ENCODE measurements at regions not wholly inside any gene's neighbourhood (a gene's known extent, or its start where the extent isn't known, plus 50 kb on each side); places are given as distances from the start of the nearest gene placed in this dataset.
A peak's percentile ranks its signal among the peaks of the same experiment; 100 is the strongest.

GRCh38 chr15:95957861-95958260 lies 372.6 kb upstream of the NR2F2 start:
- no peaks in the 10 kb centered on the region for H3K4me1 ChIP-seq (ENCODE audit: insufficient read depth)
- Mint-ChIP-seq H3K27me3 (ENCODE audit: insufficient read depth, low read depth, poor library complexity) (peaks cover 3% of the 10 kb centered on the region), H3K4me3 (no peak overlapping the region), H3K36me3 (ENCODE audit: low read depth) (no peaks in the 10 kb centered on the region), H3K27ac (no peak overlapping the region), H3K4me1 (peaks cover 3% of the 10 kb centered on the region; the same call in 2 of the 3 replicates), H3K9me3 (no peaks in the 10 kb centered on the region; the same call in 1 of the 3 replicates)
- no peaks in the 10 kb centered on the region for H3K27me3 ChIP-seq (ENCODE audit: insufficient read depth)
- ATAC-seq (no peak; the same call in 2 of the 3 replicates), DNase-seq (ENCODE audit: low spot score) (no peak)
- peak overlapping the region; percentile 18; the same call in 1 of the 2 replicates for H2AFZ ChIP-seq
- H3K79me2 ChIP-seq (replicated peaks; ENCODE audit: insufficient read depth): no peaks in the 10 kb centered on the region
- TF ChIP-seq EZH2phosphoT487 (IDR thresholded peaks at IDR 0.05; ENCODE audit: unreplicated experiment) (no peak), STAT1 (IDR thresholded peaks at IDR 0.05; ENCODE audit: unreplicated experiment) (no peak), NANOG (IDR thresholded peaks at IDR 0.05; ENCODE audit: borderline replicate concordance) (no peak), ZNF114 (CRISPR knock-in tag; IDR thresholded peaks at IDR 0.05) (no peak), REST (IDR thresholded peaks at IDR 0.05; ENCODE audit: unreplicated experiment) (no peak), JUNB (IDR thresholded peaks at IDR 0.05; ENCODE audit: unreplicated experiment) (no peak), ZNF462 (CRISPR knock-in tag; IDR thresholded peaks at IDR 0.05) (no peak), EZH2 (IDR thresholded peaks at IDR 0.05; ENCODE audit: low read depth, unreplicated experiment) (no peak)
- no peak overlapping the region for H3K27ac ChIP-seq (ENCODE audit: low read depth)
- no peak overlapping the region for H3K4me3 ChIP-seq
- H4K20me1 ChIP-seq (replicated peaks; ENCODE audit: insufficient read depth): no peaks in the 10 kb centered on the region
- no peak overlapping the region for H3K4me2 ChIP-seq
- H3K9me2 ChIP-seq (ENCODE audit: insufficient read depth): 0 out of 2 replicates have a peak, but pooled peaks cover 3% of the 10 kb centered on the region
- no peaks in the 10 kb centered on the region for H3F3A ChIP-seq (replicated peaks; ENCODE audit: low read depth)
- no peaks in the 10 kb centered on the region for H3K36me3 ChIP-seq (ENCODE audit: insufficient read depth)
